ENCODE measurements at regions not wholly inside any gene's neighbourhood (a gene's known extent, or its start where the extent isn't known, plus 50 kb on each side); places are given as distances from the start of the nearest gene placed in this dataset.

GRCh38 chr14:82138431-82138830 lies 604.8 kb upstream of the SEL1L start:
- intact Hi-C loops (cut with DNase I): no loop called here
- DNase-seq: no peak
- Histone ChIP-seq H3K9me3 (peaks cover 0 to 43% (median 11%) of the 10 kb centered on the region in 12 donors), H3K4me1 (no peaks in the 10 kb centered on the region), H3K27me3 (no peaks in the 10 kb centered on the region), H3K27ac (no peak overlapping the region), H3K36me3 (no peaks in the 10 kb centered on the region), H3K4me3 (no peak overlapping the region)
- no peak for TF ChIP-seq POLR2A (IDR thresholded peaks at IDR 0.05)
- TF ChIP-seq CTCF (IDR thresholded peaks at IDR 0.05): no peak
- 50 to 75% (median 62%) methylated on average over 1 of the region's 1 CpG for WGBS, 4 donors
- ATAC-seq: no peak

GRCh38 chr14:82146846-82147245 lies 613.2 kb upstream of the SEL1L start:
- DNase-seq (no peak), ATAC-seq (no peak)
- Histone ChIP-seq H3K27ac (no peak overlapping the region), H3K4me3 (no peak overlapping the region), H3K36me3 (no peaks in the 10 kb centered on the region), H3K27me3 (no peaks in the 10 kb centered on the region), H3K4me1 (no peaks in the 10 kb centered on the region), H3K9me3 (no peaks in the 10 kb centered on the region)
- no peak for TF ChIP-seq CTCF (IDR thresholded peaks at IDR 0.05)
- TF ChIP-seq POLR2A (IDR thresholded peaks at IDR 0.05): no peak
- intact Hi-C loops (cut with DNase I): no loop called here

GRCh38 chr14:82153689-82154088 lies 620.0 kb upstream of the SEL1L start:
- no peaks in the 10 kb centered on the region for H3K4me1 ChIP-seq
- H3K36me3 ChIP-seq: no peaks in the 10 kb centered on the region
- no peak overlapping the region for H3K4me3 ChIP-seq
- no peaks in the 10 kb centered on the region for H3K27me3 ChIP-seq
- H3K27ac ChIP-seq: no peak overlapping the region
- H3K9me3 ChIP-seq: no peaks in the 10 kb centered on the region
- intact Hi-C loops (cut with DNase I): no loop called here
- ATAC-seq: no peak
- TF ChIP-seq POLR2A (IDR thresholded peaks at IDR 0.05) (no peak), CTCF (IDR thresholded peaks at IDR 0.05) (no peak)
- 72 to 76% (median 73%) methylated on average over 4 of the region's 4 CpGs for WGBS, 4 donors
- no peak for DNase-seq

GRCh38 chr14:82159624-82160023 lies 626.0 kb upstream of the SEL1L start:
- Histone ChIP-seq H3K4me3 (no peak overlapping the region), H3K9me3 (peaks cover 0 to 15% (median 0%) of the 10 kb centered on the region in 12 donors), H3K36me3 (no peaks in the 10 kb centered on the region), H3K27me3 (no peaks in the 10 kb centered on the region), H3K27ac (no peak overlapping the region), H3K4me1 (no peaks in the 10 kb centered on the region)
- TF ChIP-seq POLR2A (IDR thresholded peaks at IDR 0.05) (no peak), CTCF (IDR thresholded peaks at IDR 0.05) (no peak)
- intact Hi-C loops (cut with DNase I): no loop called here
- ATAC-seq (no peak), DNase-seq (no peak)
- 90 to 100% (median 91%) methylated on average over 3 of the region's 3 CpGs for WGBS, 4 donors
